ENCODE measurements at regions not wholly inside any gene's neighbourhood (a gene's known extent, or its start where the extent isn't known, plus 50 kb on each side); places are given as distances from the start of the nearest gene placed in this dataset.

- no peak for TF ChIP-seq CTCF (IDR thresholded peaks at IDR 0.05; ENCODE audit: low read depth, low read length, missing control alignments)
- no peak overlapping the region for H3K4me3 ChIP-seq (ENCODE audit: low read depth, low read length)
- DNase-seq (ENCODE audit: low read depth): no peak
These were observed 616.6 kb downstream of the ZEB2 start for GRCh38 chr2:143903172-143903856.

GRCh38 chr2:143901185-143901842 lies 618.6 kb downstream of the ZEB2 start:
- no peak overlapping the region for H3K4me3 ChIP-seq (ENCODE audit: low read depth, low read length)
- no peak for TF ChIP-seq CTCF (IDR thresholded peaks at IDR 0.05; ENCODE audit: low read depth, low read length, missing control alignments)
- DNase-seq (ENCODE audit: low read depth): no peak

GRCh38 chr2:143899987-143900386 lies 619.9 kb downstream of the ZEB2 start:
- no peak for DNase-seq (ENCODE audit: low read depth)
- H3K4me3 ChIP-seq (ENCODE audit: low read depth, low read length): no peak overlapping the region
- TF ChIP-seq CTCF (IDR thresholded peaks at IDR 0.05; ENCODE audit: low read depth, low read length, missing control alignments): no peak

GRCh38 chr2:143893371-143893770 lies 626.5 kb downstream of the ZEB2 start:
- no peak for TF ChIP-seq CTCF (IDR thresholded peaks at IDR 0.05; ENCODE audit: low read depth, low read length, missing control alignments)
- DNase-seq (ENCODE audit: low read depth): no peak
- H3K4me3 ChIP-seq (ENCODE audit: low read depth, low read length): no peak overlapping the region

- DNase-seq (ENCODE audit: low read depth): no peak
- no peak for TF ChIP-seq CTCF (IDR thresholded peaks at IDR 0.05; ENCODE audit: low read depth, low read length, missing control alignments)
- no peak overlapping the region for H3K4me3 ChIP-seq (ENCODE audit: low read depth, low read length)
These were observed 628.0 kb downstream of the ZEB2 start for GRCh38 chr2:143891879-143892308.

- DNase-seq (ENCODE audit: low read depth): no peak
- H3K4me3 ChIP-seq (ENCODE audit: low read depth, low read length): no peak overlapping the region
- TF ChIP-seq CTCF (IDR thresholded peaks at IDR 0.05; ENCODE audit: low read depth, low read length, missing control alignments): no peak
These were observed 629.1 kb downstream of the ZEB2 start for GRCh38 chr2:143890798-143891197.

GRCh38 chr2:143889216-143889615 lies 630.7 kb downstream of the ZEB2 start:
- no peak for TF ChIP-seq CTCF (IDR thresholded peaks at IDR 0.05; ENCODE audit: low read depth, low read length, missing control alignments)
- DNase-seq (ENCODE audit: low read depth): no peak
- no peak overlapping the region for H3K4me3 ChIP-seq (ENCODE audit: low read depth, low read length)

All from GM12864 (cell line).